IMR-90 (cell line): ENCODE measurements at regions not wholly inside any gene's neighbourhood (a gene's known extent, or its start where the extent isn't known, plus 50 kb on each side); places are given as distances from the start of the nearest gene placed in this dataset.
A peak's percentile ranks its signal among the peaks of the same experiment; 100 is the strongest.

Experiments
- ATAC-seq: fragments of 200-7000 bp; cut with Tn5 transposase; 2 replicates; pipeline ENCODE4 v1.9.1; 2020; ENCODE audit warnings: low read depth, mild to moderate bottlenecking, moderate library complexity
- BruUV-seq: library from RNA; stranded (reverse); fragments of 400-500 nt; replicated peaks from 2 replicates; lab custom pipeline; 2021; lab: Mats Ljungman, UMichigan
- CTCF ChIA-PET: fragments of 300-600 bp; formaldehyde crosslinking; extraction: SDS; loops from one replicate; lab custom pipeline; 2021; ENCODE audit warnings: antibody characterized with exemption; lab: Yijun Ruan, JAX
- POLR2A ChIA-PET: fragments of 300-600 bp; sonication (Branson Sonifier 250); formaldehyde crosslinking; loops from one replicate; lab custom pipeline; 2022; ENCODE audit warnings: antibody characterized with exemption; ENCODE audit not compliant: unreplicated experiment; lab: Charles Lee
- DNase-seq: peaks from one replicate; pipeline ENCODE4 v3.0.0; 2013
- H2AFZ ChIP-seq: replicated peaks from 2 replicates; pipeline ENCODE3; 2013; ENCODE audit warnings: low read length, mild to moderate bottlenecking; ENCODE audit not compliant: poor library complexity
- H2AK5ac ChIP-seq: 2 replicates; pipeline ENCODE4 v1.6.1; 2013; ENCODE audit warnings: low read depth, low read length, inconsistent platforms
- H2AK9ac ChIP-seq: replicated peaks from 2 replicates; pipeline ENCODE3; 2013; ENCODE audit warnings: mild to moderate bottlenecking, low read depth, low read length, moderate library complexity; ENCODE audit not compliant: poor library complexity
- H2BK120ac ChIP-seq: 2 replicates; pipeline ENCODE4 v1.6.1; 2013; ENCODE audit warnings: low read depth, low read length, inconsistent platforms
- H2BK15ac ChIP-seq: 3 replicates; pipeline ENCODE4 v1.6.1; 2013; ENCODE audit warnings: low read depth, low read length, inconsistent platforms
- H2BK20ac ChIP-seq: 2 replicates; pipeline ENCODE4 v1.6.1; 2013; ENCODE audit warnings: low read depth, mild to moderate bottlenecking, inconsistent platforms, low read length, moderate library complexity
- H2BK5ac ChIP-seq: 2 replicates; pipeline ENCODE4 v1.6.1; 2013; ENCODE audit warnings: mild to moderate bottlenecking, low read depth, low read length, inconsistent platforms; ENCODE audit not compliant: poor library complexity, severe bottlenecking
- H3K14ac ChIP-seq: replicated peaks from 2 replicates; pipeline ENCODE4 v1.6.1; 2013; ENCODE audit warnings: low read depth, low read length, inconsistent platforms
- H3K18ac ChIP-seq: 2 replicates; pipeline ENCODE4 v1.6.1; 2013; ENCODE audit warnings: low read depth, low read length, control low read depth
- H3K23ac ChIP-seq: 2 replicates; pipeline ENCODE4 v1.6.1; 2013; ENCODE audit warnings: low read depth, low read length, inconsistent platforms
- H3K27ac ChIP-seq: 2 replicates; pipeline ENCODE4 v1.5.1; 2013; ENCODE audit warnings: mild to moderate bottlenecking, control low read depth, low read length; ENCODE audit not compliant: insufficient read depth
- H3K27me3 ChIP-seq: 2 replicates; pipeline ENCODE4 v1.6.1; 2013; ENCODE audit warnings: low read length; ENCODE audit not compliant: control insufficient read depth, insufficient read depth
- H3K36me3 ChIP-seq: 2 replicates; pipeline ENCODE4 v1.6.1; 2013; ENCODE audit warnings: low read length, mixed read lengths; ENCODE audit not compliant: control insufficient read depth, insufficient read depth
- H3K4ac ChIP-seq: 2 replicates; pipeline ENCODE4 v1.6.1; 2013; ENCODE audit warnings: low read depth, low read length, inconsistent platforms
- H3K4me1 ChIP-seq: 2 replicates; pipeline ENCODE4 v1.6.1; 2013; ENCODE audit warnings: low read length, mixed read lengths; ENCODE audit not compliant: control insufficient read depth, insufficient read depth
- H3K4me2 ChIP-seq: 2 replicates; pipeline ENCODE4 v1.6.1; 2013; ENCODE audit warnings: low read depth, mild to moderate bottlenecking, control low read depth, low read length, moderate library complexity
- H3K4me3 ChIP-seq: 2 replicates; pipeline ENCODE4 v1.5.1; 2013; ENCODE audit warnings: low read depth, mild to moderate bottlenecking, control low read depth, low read length, moderate library complexity; ENCODE audit not compliant: insufficient read depth
- H3K56ac ChIP-seq: 2 replicates; pipeline ENCODE4 v1.6.1; 2013; ENCODE audit warnings: low read length, inconsistent platforms; ENCODE audit not compliant: insufficient read depth; ENCODE audit errors: extremely low read depth
- H3K79me1 ChIP-seq, 2 experiments: 2 replicates each; pipeline ENCODE4 v1.6.1; 2013; ENCODE audit warnings: low read length in 2 of 2, inconsistent platforms in 1 of 2, low read depth in 1 of 2
- H3K9ac ChIP-seq: 2 replicates; pipeline ENCODE4 v1.6.1; 2013; ENCODE audit warnings: low read depth, low read length, control low read depth
- H3K9me1 ChIP-seq: 2 replicates; pipeline ENCODE4 v1.6.1; 2013; ENCODE audit warnings: low read length, inconsistent platforms; ENCODE audit not compliant: insufficient read depth
- H3K9me3 ChIP-seq: 2 replicates; pipeline ENCODE4 v1.6.1; 2013; ENCODE audit warnings: low read length; ENCODE audit not compliant: control insufficient read depth, insufficient read depth
- H4K20me1 ChIP-seq: 2 replicates; pipeline ENCODE4 v1.6.1; 2013; ENCODE audit warnings: low read length, inconsistent platforms; ENCODE audit not compliant: insufficient read depth
- H4K5ac ChIP-seq: 2 replicates; pipeline ENCODE4 v1.6.1; 2013; ENCODE audit warnings: mild to moderate bottlenecking, low read depth, low read length, control low read depth
- H4K8ac ChIP-seq, 2 experiments: 2 replicates each; pipeline ENCODE4 v1.6.1; 2013; ENCODE audit warnings: low read depth in 2 of 2, low read length in 2 of 2, control low read depth in 1 of 2, inconsistent platforms in 1 of 2
- H4K91ac ChIP-seq: 2 replicates; pipeline ENCODE4 v1.6.1; 2013; ENCODE audit warnings: low read depth, low read length, inconsistent platforms; ENCODE audit not compliant: insufficient read depth
- MXI1 ChIP-seq: IDR thresholded peaks from 2 replicates; pipeline ENCODE4 v1.6.1; 2012; ENCODE audit warnings: low read depth, mild to moderate bottlenecking, low read length, moderate library complexity, borderline replicate concordance
- dilution Hi-C: fragments of 300-500 bp; cut with HindIII; formaldehyde crosslinking; loops from one replicate; pipeline ENCODE4 v1.14.3; 2018; ENCODE audit warnings: low sequenced_read_pairs; ENCODE audit not compliant: unreplicated experiment
- in situ Hi-C: fragments of 300-500 bp; cut with MboI; formaldehyde crosslinking; loops from 3 replicates; pipeline ENCODE4 v1.14.3; 2019; ENCODE audit warnings: low sequenced_read_pairs, inconsistent platforms, mixed read lengths
- intact Hi-C: fragments of 100-400 bp; cut with micrococcal nuclease; formaldehyde crosslinking; loops from 2 replicates; pipeline ENCODE4 v1.10.0; 2022

DNA sequence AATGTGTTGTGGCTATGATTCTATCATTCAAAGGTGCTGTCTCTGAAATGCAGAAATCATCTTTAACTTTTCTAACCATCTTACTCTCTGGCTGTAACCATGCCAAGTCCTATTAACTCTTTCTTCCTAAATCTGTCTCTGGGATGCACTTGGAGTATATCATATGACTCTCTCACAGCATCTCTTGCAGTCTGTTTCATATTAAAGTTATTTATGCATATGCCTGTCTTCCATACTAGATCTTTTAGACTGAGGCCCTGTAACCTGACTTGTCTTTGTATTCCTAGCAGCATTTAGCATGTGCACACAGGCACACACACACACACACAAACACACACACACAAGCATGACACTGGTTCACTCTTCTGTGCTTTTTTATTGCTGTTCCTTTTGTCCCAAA is 320.6 kb downstream of the ETAA1 start:
- H4K5ac ChIP-seq, result no peak overlapping the region
- DNase-seq (no peak), ATAC-seq (no peak)
- no peak overlapping the region for H4K8ac ChIP-seq
- H3K4me2 ChIP-seq, result no peak overlapping the region
- H2BK15ac ChIP-seq, result no peak overlapping the region
- H3K23ac ChIP-seq, result no peak overlapping the region; the same call in 1 of the 2 replicates
- TF ChIP-seq MXI1, result no peak
- no peak overlapping the region for H2AK9ac ChIP-seq
- CTCF ChIA-PET, result no interaction called here
- H3K4ac ChIP-seq, result no peak overlapping the region
- intact Hi-C loops (no loop called here), in situ Hi-C loops (no loop called here), dilution Hi-C loops (no loop called here)
- H3K14ac ChIP-seq, result peak overlapping the region; percentile 58; the same call in 1 of the 2 replicates
- H3K4me3 ChIP-seq, result no peak overlapping the region
- H3K9me1 ChIP-seq, result no peaks in the 10 kb centered on the region
- H3K9ac ChIP-seq, result no peak overlapping the region
- no TSS peak for BruUV-seq
- H4K20me1 ChIP-seq, result no peaks in the 10 kb centered on the region
- no peaks in the 10 kb centered on the region; the same call in 1 of the 2 replicates for H3K9me3 ChIP-seq
- H2BK5ac ChIP-seq, result no peak overlapping the region
- H2AFZ ChIP-seq, result no peak overlapping the region
- H3K79me1 ChIP-seq, result no peaks in the 10 kb centered on the region
- no peak overlapping the region for H2BK120ac ChIP-seq
- no peaks in the 10 kb centered on the region for H3K27me3 ChIP-seq
- no peak overlapping the region for H4K91ac ChIP-seq
- H3K18ac ChIP-seq, result no peak overlapping the region
- H2AK5ac ChIP-seq, result no peak overlapping the region
- H2BK20ac ChIP-seq, result no peak overlapping the region
- no peaks in the 10 kb centered on the region for H3K4me1 ChIP-seq
- POLR2A ChIA-PET, result no interaction called here
- H3K36me3 ChIP-seq, result no peaks in the 10 kb centered on the region
- no peak overlapping the region for H3K56ac ChIP-seq
- no peak overlapping the region for H3K27ac ChIP-seq
